ENCODE measurements at regions not wholly inside any gene's neighbourhood (a gene's known extent, or its start where the extent isn't known, plus 50 kb on each side); places are given as distances from the start of the nearest gene placed in this dataset.

DNA sequence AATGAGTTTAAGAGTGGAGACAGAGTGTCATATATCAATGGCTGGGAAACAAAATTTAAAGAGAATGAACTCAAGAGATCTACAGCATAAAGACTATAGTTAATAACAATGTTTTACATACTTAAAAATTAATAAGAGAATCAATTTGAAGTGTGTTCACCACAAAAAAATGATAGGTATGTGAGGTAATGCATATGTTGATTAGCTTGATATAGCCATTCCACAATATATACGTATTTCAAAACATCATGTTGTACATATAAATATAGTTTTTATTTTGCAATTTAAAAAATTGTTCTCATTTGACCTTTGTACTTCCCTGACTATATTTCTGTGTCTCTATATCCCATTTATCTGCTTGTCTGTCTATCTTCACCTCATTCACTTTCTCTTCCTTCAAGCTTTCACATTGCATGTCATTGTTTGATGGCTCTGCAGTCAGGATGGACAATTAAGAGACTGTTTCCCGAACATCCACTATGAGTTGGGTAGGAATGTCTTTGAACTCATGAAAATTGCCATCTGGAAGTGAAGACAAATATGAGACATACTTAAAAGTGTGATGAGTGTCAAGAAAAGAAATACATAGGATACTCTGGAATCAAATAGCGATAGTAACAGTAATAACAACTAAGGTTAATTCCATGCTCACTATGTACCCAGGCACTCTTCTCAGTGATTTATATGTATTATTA is 359.9 kb upstream of the ACTBL2 start:
- no peak overlapping the region for H3K27ac ChIP-seq

DNA sequence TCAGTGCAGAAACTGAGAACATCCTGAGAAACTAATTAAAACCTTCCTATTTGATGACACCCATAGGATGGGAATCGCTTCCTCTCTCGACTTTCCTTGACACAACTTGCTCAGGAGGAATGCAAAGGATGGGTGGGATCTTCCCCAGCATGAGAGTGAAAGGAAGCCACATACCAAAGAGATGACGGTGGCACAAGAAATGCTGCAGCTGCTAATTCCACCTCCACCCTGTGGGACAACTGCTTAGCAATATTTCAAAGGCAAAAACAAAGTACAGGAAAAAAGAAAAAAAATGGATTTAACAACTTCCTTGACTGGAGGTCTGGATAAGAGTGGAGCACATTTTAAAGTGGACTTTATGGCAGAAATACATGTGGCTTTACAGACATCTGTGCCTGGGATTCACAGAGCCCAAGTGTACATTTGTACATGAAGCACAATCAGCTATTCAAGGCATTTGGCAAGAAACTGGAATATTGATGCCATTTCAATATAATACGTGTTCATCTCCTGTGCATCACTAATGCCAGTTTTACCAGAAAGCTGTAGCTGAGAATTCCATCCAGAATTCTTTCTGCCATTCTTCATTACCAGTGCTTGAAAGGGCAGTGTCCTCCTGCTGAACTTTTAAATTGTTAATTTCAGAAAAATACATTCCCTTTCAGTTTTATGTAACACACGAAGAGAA is 359.2 kb upstream of the ACTBL2 start:
- intact Hi-C loops (cut with DNase I): no loop called here
- H3K27ac ChIP-seq: no peak overlapping the region

More for the DNA sequence above, 359.9 kb upstream of the ACTBL2 start:
- Histone ChIP-seq H3K36me3 (no peaks in the 10 kb centered on the region), H3K4me3 (no peak overlapping the region), H3K9me3 (no peaks in the 10 kb centered on the region), H3K4me1 (peaks cover 0 to 6% of the 10 kb centered on the region in 2 donors), H3K27me3 (no peaks in the 10 kb centered on the region)
- intact Hi-C loops (cut with DNase I): no loop called here
- no peak for DNase-seq (ENCODE audit: low spot score in 2 of 2)
- TF ChIP-seq, protein P1, sequence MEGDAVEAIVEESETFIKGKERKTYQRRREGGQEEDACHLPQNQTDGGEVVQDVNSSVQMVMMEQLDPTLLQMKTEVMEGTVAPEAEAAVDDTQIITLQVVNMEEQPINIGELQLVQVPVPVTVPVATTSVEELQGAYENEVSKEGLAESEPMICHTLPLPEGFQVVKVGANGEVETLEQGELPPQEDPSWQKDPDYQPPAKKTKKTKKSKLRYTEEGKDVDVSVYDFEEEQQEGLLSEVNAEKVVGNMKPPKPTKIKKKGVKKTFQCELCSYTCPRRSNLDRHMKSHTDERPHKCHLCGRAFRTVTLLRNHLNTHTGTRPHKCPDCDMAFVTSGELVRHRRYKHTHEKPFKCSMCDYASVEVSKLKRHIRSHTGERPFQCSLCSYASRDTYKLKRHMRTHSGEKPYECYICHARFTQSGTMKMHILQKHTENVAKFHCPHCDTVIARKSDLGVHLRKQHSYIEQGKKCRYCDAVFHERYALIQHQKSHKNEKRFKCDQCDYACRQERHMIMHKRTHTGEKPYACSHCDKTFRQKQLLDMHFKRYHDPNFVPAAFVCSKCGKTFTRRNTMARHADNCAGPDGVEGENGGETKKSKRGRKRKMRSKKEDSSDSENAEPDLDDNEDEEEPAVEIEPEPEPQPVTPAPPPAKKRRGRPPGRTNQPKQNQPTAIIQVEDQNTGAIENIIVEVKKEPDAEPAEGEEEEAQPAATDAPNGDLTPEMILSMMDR (IDR thresholded peaks at IDR 0.05): no peak

GRCh38 chr5:57839437-57840079 is 356.9 kb upstream of the ACTBL2 start:
- intact Hi-C loops (cut with DNase I): no loop called here
- Histone ChIP-seq H3K9me3 (peaks cover 0 to 4% of the 10 kb centered on the region in 2 donors), H3K27me3 (no peaks in the 10 kb centered on the region), H3K36me3 (no peaks in the 10 kb centered on the region), H3K27ac (no peak overlapping the region), H3K4me1 (peaks cover 0 to 6% of the 10 kb centered on the region in 2 donors), H3K4me3 (no peak overlapping the region)
- TF ChIP-seq, protein P1 (IDR thresholded peaks at IDR 0.05): no peak
- DNase-seq (ENCODE audit: low spot score in 2 of 2): no peak

More for the DNA sequence above, 359.2 kb upstream of the ACTBL2 start:
- H3K4me3 ChIP-seq: no peak overlapping the region
- H3K9me3 ChIP-seq: no peaks in the 10 kb centered on the region
- peaks cover 0 to 6% of the 10 kb centered on the region in 2 donors for H3K4me1 ChIP-seq
- no peaks in the 10 kb centered on the region for H3K36me3 ChIP-seq
- TF ChIP-seq, protein P1 (IDR thresholded peaks at IDR 0.05): no peak
- no peak for DNase-seq (ENCODE audit: low spot score in 2 of 2)
- H3K27me3 ChIP-seq: no peaks in the 10 kb centered on the region

GRCh38 chr5:57839025-57839424 is 356.4 kb upstream of the ACTBL2 start:
- intact Hi-C loops (cut with DNase I): no loop called here
- Histone ChIP-seq H3K4me1 (peaks cover 0 to 6% of the 10 kb centered on the region in 2 donors), H3K9me3 (peaks cover 0 to 4% of the 10 kb centered on the region in 2 donors), H3K27me3 (no peaks in the 10 kb centered on the region), H3K36me3 (no peaks in the 10 kb centered on the region), H3K4me3 (no peak overlapping the region), H3K27ac (no peak overlapping the region)
- TF ChIP-seq, protein P1 (IDR thresholded peaks at IDR 0.05): no peak
- no peak for DNase-seq (ENCODE audit: low spot score in 2 of 2)

DNA sequence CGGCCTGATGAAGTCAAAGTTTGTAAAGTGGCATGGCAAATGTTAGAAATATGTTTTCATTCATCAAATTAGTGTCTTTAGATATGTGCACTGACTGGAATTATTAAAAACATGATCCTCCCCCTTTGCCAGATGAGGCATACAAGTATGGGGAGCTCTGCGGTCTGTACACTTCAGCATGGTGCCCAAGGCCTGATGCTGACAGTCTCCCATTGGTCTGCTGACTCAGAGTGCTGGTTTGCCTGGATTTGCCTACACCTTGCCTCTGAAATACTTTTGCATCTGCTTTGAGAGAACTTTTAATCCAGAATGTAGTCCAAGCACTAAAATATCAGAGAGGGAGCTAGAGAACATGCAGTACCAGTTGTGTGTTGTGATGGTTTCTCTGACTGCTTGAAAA is 354.3 kb upstream of the ACTBL2 start:
- intact Hi-C loops (cut with DNase I): no loop called here
- TF ChIP-seq, protein P1 (IDR thresholded peaks at IDR 0.05): no peak
- no peak overlapping the region for H3K4me3 ChIP-seq
- H3K27me3 ChIP-seq: no peaks in the 10 kb centered on the region
- no peak for DNase-seq (ENCODE audit: low spot score in 2 of 2)
- no peaks in the 10 kb centered on the region for H3K36me3 ChIP-seq
- H3K27ac ChIP-seq: no peak overlapping the region
- H3K9me3 ChIP-seq: peaks cover 0 to 4% of the 10 kb centered on the region in 2 donors
- H3K4me1 ChIP-seq: peaks cover 0 to 6% of the 10 kb centered on the region in 2 donors
